Neural progenitor cell (in vitro differentiated cells): ENCODE measurements at regions not wholly inside any gene's neighbourhood (a gene's known extent, or its start where the extent isn't known, plus 50 kb on each side); places are given as distances from the start of the nearest gene placed in this dataset.

Experiments
- DNase-seq: peaks from one replicate; pipeline ENCODE4 v3.0.0-alpha.2; 2016; ENCODE audit warnings: low spot score
- H2AFZ ChIP-seq: fragments of 200-600 bp; sonication (generic); replicated peaks from 2 replicates; pipeline ENCODE4 v1.6.1; 2016; ENCODE audit warnings: antibody characterized with exemption
- H3F3A ChIP-seq: fragments of 200-600 bp; sonication (generic); 2 replicates; pipeline ENCODE4 v1.6.1; 2016; ENCODE audit warnings: antibody characterized with exemption, low read depth
- H3K27ac ChIP-seq: fragments of 200-600 bp; sonication (generic); 2 replicates; pipeline ENCODE4 v1.5.1; 2016; ENCODE audit warnings: mild to moderate bottlenecking
- H3K27me3 ChIP-seq: fragments of 200-600 bp; sonication (generic); 2 replicates; pipeline ENCODE4 v1.6.1; 2016; ENCODE audit warnings: mild to moderate bottlenecking, moderate library complexity
- H3K36me3 ChIP-seq: fragments of 200-600 bp; sonication (generic); 2 replicates; pipeline ENCODE4 v1.5.1; 2016
- H3K4me1 ChIP-seq: fragments of 200-600 bp; sonication (generic); 2 replicates; pipeline ENCODE4 v1.6.1; 2016; ENCODE audit warnings: mixed run types
- H3K4me2 ChIP-seq: fragments of 200-600 bp; sonication (generic); 2 replicates; pipeline ENCODE4 v1.6.1; 2016
- H3K4me3 ChIP-seq: fragments of 200-600 bp; sonication (generic); 2 replicates; pipeline ENCODE4 v1.5.1; 2016
- H3K79me2 ChIP-seq: fragments of 200-600 bp; sonication (generic); 2 replicates; pipeline ENCODE4 v1.6.1; 2016; ENCODE audit warnings: low read depth
- H3K9ac ChIP-seq: fragments of 200-600 bp; sonication (generic); 2 replicates; pipeline ENCODE4 v1.6.1; 2016
- H3K9me3 ChIP-seq: fragments of 200-600 bp; sonication (generic); 2 replicates; pipeline ENCODE4 v1.5.1; 2016; ENCODE audit warnings: low read depth
- H4K20me1 ChIP-seq: fragments of 200-600 bp; sonication (generic); 2 replicates; pipeline ENCODE4 v1.6.1; 2016; ENCODE audit warnings: low read depth
- H3K27ac Mint-ChIP-seq: 3 replicates; pipeline ENCODE4 v1.8.0; 2021; ENCODE audit warnings: mixed read lengths
- H3K27me3 Mint-ChIP-seq: 2 replicates; pipeline ENCODE4 v1.8.0; 2022; ENCODE audit warnings: low read depth, mild to moderate bottlenecking, inconsistent platforms, moderate library complexity, mixed read lengths; ENCODE audit not compliant: insufficient read depth
- H3K36me3 Mint-ChIP-seq: 3 replicates; pipeline ENCODE4 v1.8.0; 2021; ENCODE audit warnings: mixed read lengths
- H3K4me1 Mint-ChIP-seq: 3 replicates; pipeline ENCODE4 v1.8.0; 2021; ENCODE audit warnings: mixed read lengths
- H3K4me3 Mint-ChIP-seq: 3 replicates; pipeline ENCODE4 v1.8.0; 2021; ENCODE audit warnings: mild to moderate bottlenecking, moderate library complexity, mixed read lengths
- H3K9me3 Mint-ChIP-seq: 3 replicates; pipeline ENCODE4 v1.8.0; 2020; ENCODE audit warnings: mixed read lengths
- CTCF ChIP-seq: fragments of 200-600 bp; sonication (generic); IDR thresholded peaks from 2 replicates; pipeline ENCODE4 v1.5.1; 2017; ENCODE audit warnings: antibody characterized with exemption, mild to moderate bottlenecking
- EZH2 ChIP-seq: fragments of 200-600 bp; sonication (generic); IDR thresholded peaks from 2 replicates; pipeline ENCODE4 v1.6.1; 2017; ENCODE audit warnings: antibody characterized with exemption, mild to moderate bottlenecking, moderate library complexity
- EZH2phosphoT487 ChIP-seq: fragments of 200-600 bp; sonication (generic); IDR thresholded peaks from 2 replicates; pipeline ENCODE4 v1.6.1; 2017; ENCODE audit warnings: antibody characterized with exemption

- peaks cover 2% of the 10 kb centered on the region for H3K27me3 Mint-ChIP-seq
- DNase-seq = peak; percentile 60
- Histone ChIP-seq H3K36me3 (no peaks in the 10 kb centered on the region), H3K9me3 (no peaks in the 10 kb centered on the region), H3K27ac (no peak overlapping the region), H4K20me1 (no peaks in the 10 kb centered on the region), H3F3A (no peaks in the 10 kb centered on the region), H3K79me2 (no peaks in the 10 kb centered on the region), H3K27me3 (no peaks in the 10 kb centered on the region), H3K4me2 (no peak overlapping the region), H3K4me3 (no peak overlapping the region), H2AFZ (no peak overlapping the region), H3K4me1 (no peaks in the 10 kb centered on the region), H3K9ac (no peak overlapping the region)
- H3K4me3 Mint-ChIP-seq = no peak overlapping the region
- peaks cover 5% of the 10 kb centered on the region for H3K4me1 Mint-ChIP-seq
- H3K36me3 Mint-ChIP-seq = no peaks in the 10 kb centered on the region
- no peak overlapping the region for H3K27ac Mint-ChIP-seq
- no peak for TF ChIP-seq CTCF
- TF ChIP-seq EZH2phosphoT487 = no peak
- no peak for TF ChIP-seq EZH2
- peaks cover 4% of the 10 kb centered on the region for H3K9me3 Mint-ChIP-seq
Measured at GRCh38 chr9:11199335-11199734, 586.5 kb upstream of the PTPRD start.

GRCh38 chr9:11204521-11204920 lies 591.7 kb upstream of the PTPRD start:
- Histone ChIP-seq H3K4me2 (no peak overlapping the region), H3K9ac (no peak overlapping the region), H4K20me1 (no peaks in the 10 kb centered on the region), H2AFZ (no peak overlapping the region), H3K4me1 (no peaks in the 10 kb centered on the region), H3F3A (no peaks in the 10 kb centered on the region), H3K9me3 (no peaks in the 10 kb centered on the region), H3K27ac (no peak overlapping the region), H3K79me2 (no peaks in the 10 kb centered on the region), H3K27me3 (no peaks in the 10 kb centered on the region), H3K4me3 (no peak overlapping the region), H3K36me3 (no peaks in the 10 kb centered on the region)
- Mint-ChIP-seq H3K9me3 (no peaks in the 10 kb centered on the region), H3K27ac (no peak overlapping the region), H3K4me1 (no peaks in the 10 kb centered on the region), H3K27me3 (peaks cover 2% of the 10 kb centered on the region), H3K36me3 (no peaks in the 10 kb centered on the region), H3K4me3 (no peak overlapping the region)
- no peak for DNase-seq
- TF ChIP-seq EZH2phosphoT487 (no peak), EZH2 (no peak), CTCF (no peak)

GRCh38 chr9:11206925-11207324 lies 594.1 kb upstream of the PTPRD start:
- Histone ChIP-seq H2AFZ (no peak overlapping the region), H3K9ac (no peak overlapping the region), H3K4me3 (no peak overlapping the region), H3K4me2 (no peak overlapping the region), H3K27me3 (no peaks in the 10 kb centered on the region), H3K9me3 (no peaks in the 10 kb centered on the region), H3K27ac (no peak overlapping the region), H3K36me3 (no peaks in the 10 kb centered on the region), H3K4me1 (no peaks in the 10 kb centered on the region), H3F3A (no peaks in the 10 kb centered on the region), H4K20me1 (no peaks in the 10 kb centered on the region), H3K79me2 (no peaks in the 10 kb centered on the region)
- Mint-ChIP-seq H3K36me3 (no peaks in the 10 kb centered on the region), H3K27me3 (peaks cover under 1% of the 10 kb centered on the region), H3K27ac (no peak overlapping the region), H3K4me3 (no peak overlapping the region), H3K9me3 (no peaks in the 10 kb centered on the region), H3K4me1 (no peaks in the 10 kb centered on the region)
- no peak for DNase-seq
- TF ChIP-seq EZH2phosphoT487 = no peak
- no peak for TF ChIP-seq CTCF
- no peak for TF ChIP-seq EZH2

GRCh38 chr9:11233696-11234095 lies 620.9 kb upstream of the PTPRD start:
- DNase-seq = no peak
- H3K4me1 Mint-ChIP-seq = no peaks in the 10 kb centered on the region
- Histone ChIP-seq H3K36me3 (no peaks in the 10 kb centered on the region), H3K4me3 (no peak overlapping the region), H4K20me1 (no peaks in the 10 kb centered on the region), H3K79me2 (no peaks in the 10 kb centered on the region), H3F3A (no peaks in the 10 kb centered on the region), H3K27ac (no peak overlapping the region), H3K4me2 (no peak overlapping the region), H3K9me3 (no peaks in the 10 kb centered on the region), H3K9ac (no peak overlapping the region), H3K4me1 (no peaks in the 10 kb centered on the region), H3K27me3 (no peaks in the 10 kb centered on the region), H2AFZ (no peak overlapping the region)
- no peaks in the 10 kb centered on the region for H3K36me3 Mint-ChIP-seq
- TF ChIP-seq EZH2 (no peak), CTCF (no peak)
- H3K4me3 Mint-ChIP-seq = no peak overlapping the region
- H3K27me3 Mint-ChIP-seq = no peaks in the 10 kb centered on the region
- H3K27ac Mint-ChIP-seq = no peak overlapping the region
- H3K9me3 Mint-ChIP-seq = no peaks in the 10 kb centered on the region
